C4-2B (cell line): ENCODE measurements at regions not wholly inside any gene's neighbourhood (a gene's known extent, or its start where the extent isn't known, plus 50 kb on each side); places are given as distances from the start of the nearest gene placed in this dataset.

Experiments used
- H3K27ac ChIP-seq: fragments of 450-650 bp; 2 replicates; pipeline ENCODE4 v1.5.1; 2017
- CTCF ChIP-seq: fragments of 450-650 bp; conservative IDR thresholded peaks from 2 replicates; pipeline ENCODE4 v1.5.1; 2017; ENCODE audit warnings: mild to moderate bottlenecking
- ZFX ChIP-seq: fragments of 450-650 bp; IDR thresholded peaks from 2 replicates; pipeline ENCODE4 v1.6.1; 2017

GRCh38 chr3:193840111-193840641 is 247.2 kb downstream of the OPA1 start:
- no peak overlapping the region for H3K27ac ChIP-seq
- TF ChIP-seq CTCF = no peak

DNA sequence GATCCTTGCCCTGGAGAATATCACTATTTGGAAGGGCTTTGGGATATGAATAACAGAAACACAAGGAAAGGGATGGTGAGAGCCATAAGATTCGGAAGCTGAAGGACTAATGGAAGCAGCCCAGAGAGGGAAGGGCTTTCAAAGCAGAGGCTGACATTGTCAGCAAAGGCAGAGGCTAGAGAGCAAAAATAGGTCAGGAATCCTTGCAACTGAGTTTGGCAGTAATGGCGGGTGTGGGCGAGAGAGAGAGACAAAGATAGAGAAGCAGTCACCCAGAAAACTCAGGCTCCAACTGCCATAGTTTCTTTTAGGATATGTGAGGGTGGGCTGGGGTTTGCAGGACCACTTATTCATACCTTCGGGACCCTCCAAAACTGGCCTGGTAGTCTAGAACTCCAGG is 248.6 kb downstream of the OPA1 start:
- TF ChIP-seq CTCF (no peak), ZFX (no peak)
- H3K27ac ChIP-seq = peak overlapping the region; percentile 60

DNA sequence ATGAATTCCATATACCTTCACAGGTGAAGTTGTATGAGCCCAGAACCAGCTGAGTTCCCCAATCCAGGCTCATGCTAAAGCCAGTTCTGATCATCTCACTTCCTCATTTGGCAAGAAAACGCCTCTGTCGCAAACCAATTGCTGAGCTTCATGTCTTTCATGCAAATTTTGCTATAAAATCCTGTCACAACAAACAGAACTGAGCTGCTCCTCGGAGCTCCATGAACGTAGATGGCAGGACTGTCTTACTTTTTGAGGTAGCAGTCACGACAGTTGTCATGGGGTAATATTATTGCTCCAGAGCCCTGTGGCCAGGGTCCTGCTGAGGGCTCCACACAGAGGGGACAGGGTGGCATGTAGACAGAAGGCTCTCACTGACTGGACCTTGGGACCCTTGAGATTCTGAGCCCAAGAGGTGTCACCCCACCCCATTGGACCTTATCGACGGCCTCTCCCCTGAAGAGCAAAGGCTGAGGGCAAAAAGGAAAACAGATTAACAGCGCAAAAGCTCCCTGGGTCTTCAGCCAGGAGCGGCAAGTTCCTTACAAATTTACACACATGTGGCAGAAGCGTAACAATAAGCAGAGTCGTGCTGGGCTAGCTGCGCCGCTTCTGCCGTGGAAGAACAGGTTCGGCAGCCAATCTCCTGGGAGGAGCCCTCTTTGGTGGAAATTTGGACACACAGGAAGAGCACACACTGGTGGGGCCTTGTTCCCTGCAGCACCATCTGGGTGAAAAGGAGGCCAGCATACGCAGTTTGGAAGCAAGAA is 249.2 kb downstream of the OPA1 start:
- H3K27ac ChIP-seq = peak overlapping the region; percentile 60
- TF ChIP-seq CTCF (no peak), ZFX (no peak)

GRCh38 chr3:193842832-193843473 is 249.9 kb downstream of the OPA1 start:
- TF ChIP-seq ZFX (no peak), CTCF (no peak)
- peak overlapping the region; percentile 60 for H3K27ac ChIP-seq

- H3K27ac ChIP-seq = no peak overlapping the region
- TF ChIP-seq CTCF = no peak
- TF ChIP-seq ZFX = no peak
Observed at GRCh38 chr3:193843474-193844301, 250.7 kb downstream of the OPA1 start.

DNA sequence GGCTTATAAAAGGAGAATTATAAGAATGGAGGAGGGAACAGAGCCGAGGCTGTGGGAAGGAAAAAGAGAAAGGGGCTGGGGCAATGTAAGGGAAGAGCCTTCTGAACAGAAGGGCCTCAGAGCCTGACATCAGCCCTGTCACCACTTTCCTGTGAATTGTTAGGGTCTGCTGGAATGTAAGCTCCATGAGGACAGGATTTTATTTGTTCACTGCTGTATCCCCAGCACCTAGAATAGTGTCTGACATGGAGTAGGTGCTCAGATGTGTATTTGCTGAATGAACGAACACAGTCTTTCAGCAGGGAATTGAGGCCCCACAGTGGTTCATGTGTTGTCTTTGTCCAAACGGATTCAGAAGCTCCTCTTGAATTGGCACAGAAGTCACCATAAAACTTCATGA is 251.5 kb downstream of the OPA1 start:
- no peak overlapping the region for H3K27ac ChIP-seq
- TF ChIP-seq CTCF = no peak
- no peak for TF ChIP-seq ZFX
